ENCODE measurements at regions not wholly inside any gene's neighbourhood (a gene's known extent, or its start where the extent isn't known, plus 50 kb on each side); places are given as distances from the start of the nearest gene placed in this dataset.

GRCh38 chr2:55973673-55974072, 50.1 kb upstream of the EFEMP1 start:
- no peak for DNase-seq

GRCh38 chr2:55976681-55977080, 53.1 kb upstream of the EFEMP1 start:
- DNase-seq: no peak

GRCh38 chr2:55985406-55985805, 61.8 kb upstream of the EFEMP1 start:
- DNase-seq: no peak

GRCh38 chr2:55986001-55986400, 62.4 kb upstream of the EFEMP1 start:
- DNase-seq: no peak

GRCh38 chr2:55986700-55987440, 63.3 kb upstream of the EFEMP1 start:
- peak; percentile 26 for DNase-seq

- DNase-seq: no peak
These were observed 65.8 kb upstream of the EFEMP1 start for GRCh38 chr2:55989405-55989804.

GRCh38 chr2:55992455-55992854, 68.9 kb upstream of the EFEMP1 start:
- peak; percentile 99 for DNase-seq

- DNase-seq: no peak
These were observed 70.1 kb upstream of the EFEMP1 start for GRCh38 chr2:55993685-55994084.

- DNase-seq: no peak
These were observed 71.6 kb upstream of the EFEMP1 start for GRCh38 chr2:55995211-55995610.

- no peak for DNase-seq
These were observed 72.3 kb upstream of the EFEMP1 start for GRCh38 chr2:55995902-55996301.

GRCh38 chr2:55999231-55999630, 75.6 kb upstream of the EFEMP1 start:
- no peak for DNase-seq

- DNase-seq: no peak
These were observed 76.2 kb upstream of the EFEMP1 start for GRCh38 chr2:55999790-56000189.

- DNase-seq: no peak
These were observed 78.4 kb upstream of the EFEMP1 start for GRCh38 chr2:56001947-56002346.

- DNase-seq: peak; percentile 71
These were observed 85.3 kb upstream of the EFEMP1 start for GRCh38 chr2:56008661-56009431.

- DNase-seq: peak; percentile 49
These were observed 86.3 kb upstream of the EFEMP1 start for GRCh38 chr2:56009758-56010458.

- no peak for DNase-seq
These were observed 88.0 kb upstream of the EFEMP1 start for GRCh38 chr2:56011624-56012023.

GRCh38 chr2:56012221-56012765, 88.7 kb upstream of the EFEMP1 start:
- DNase-seq: no peak

- DNase-seq: no peak
These were observed 89.9 kb upstream of the EFEMP1 start for GRCh38 chr2:56013475-56013874.

GRCh38 chr2:56014046-56014730, 90.6 kb upstream of the EFEMP1 start:
- DNase-seq: no peak

- no peak for DNase-seq
These were observed 92.1 kb upstream of the EFEMP1 start for GRCh38 chr2:56015711-56016115.

GRCh38 chr2:56017784-56018183, 94.2 kb upstream of the EFEMP1 start:
- DNase-seq: no peak

GRCh38 chr2:56018267-56018666, 94.7 kb upstream of the EFEMP1 start:
- DNase-seq: no peak

- DNase-seq: no peak
These were observed 97.5 kb upstream of the EFEMP1 start for GRCh38 chr2:56021136-56021474.
